ENCODE measurements at regions not wholly inside any gene's neighbourhood (a gene's known extent, or its start where the extent isn't known, plus 50 kb on each side); places are given as distances from the start of the nearest gene placed in this dataset.

DNA sequence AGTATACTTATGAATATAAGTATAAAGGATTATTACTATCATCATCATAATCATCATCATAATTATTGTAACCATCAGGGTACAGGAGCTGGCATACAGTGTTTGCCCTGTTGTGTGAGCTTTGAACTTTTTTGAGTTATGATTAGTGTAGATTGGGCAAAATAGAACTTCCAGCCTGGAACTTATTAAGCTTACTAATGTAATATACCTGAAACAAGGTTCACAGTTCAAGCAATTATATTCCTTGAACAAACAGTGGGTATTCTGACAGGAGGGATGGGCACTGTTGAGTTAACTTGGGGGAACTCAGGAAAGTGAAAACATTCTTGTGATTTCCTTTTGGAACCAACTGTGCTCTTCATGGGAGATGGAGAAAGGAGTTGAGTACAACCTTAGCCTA lies 680.0 kb downstream of the DOK5 start:
- H3K4me3 Mint-ChIP-seq: no peak overlapping the region
- H3K9me3 Mint-ChIP-seq: peaks cover 21% of the 10 kb centered on the region
- peaks cover 38% of the 10 kb centered on the region for H3K4me1 Mint-ChIP-seq
- H3K27ac Mint-ChIP-seq: no peak overlapping the region
- no peaks in the 10 kb centered on the region for H3K36me3 Mint-ChIP-seq (ENCODE audit: low read depth)
- no peaks in the 10 kb centered on the region for H3K27me3 Mint-ChIP-seq (ENCODE audit: low read depth)
- TF ChIP-seq, protein P1, sequence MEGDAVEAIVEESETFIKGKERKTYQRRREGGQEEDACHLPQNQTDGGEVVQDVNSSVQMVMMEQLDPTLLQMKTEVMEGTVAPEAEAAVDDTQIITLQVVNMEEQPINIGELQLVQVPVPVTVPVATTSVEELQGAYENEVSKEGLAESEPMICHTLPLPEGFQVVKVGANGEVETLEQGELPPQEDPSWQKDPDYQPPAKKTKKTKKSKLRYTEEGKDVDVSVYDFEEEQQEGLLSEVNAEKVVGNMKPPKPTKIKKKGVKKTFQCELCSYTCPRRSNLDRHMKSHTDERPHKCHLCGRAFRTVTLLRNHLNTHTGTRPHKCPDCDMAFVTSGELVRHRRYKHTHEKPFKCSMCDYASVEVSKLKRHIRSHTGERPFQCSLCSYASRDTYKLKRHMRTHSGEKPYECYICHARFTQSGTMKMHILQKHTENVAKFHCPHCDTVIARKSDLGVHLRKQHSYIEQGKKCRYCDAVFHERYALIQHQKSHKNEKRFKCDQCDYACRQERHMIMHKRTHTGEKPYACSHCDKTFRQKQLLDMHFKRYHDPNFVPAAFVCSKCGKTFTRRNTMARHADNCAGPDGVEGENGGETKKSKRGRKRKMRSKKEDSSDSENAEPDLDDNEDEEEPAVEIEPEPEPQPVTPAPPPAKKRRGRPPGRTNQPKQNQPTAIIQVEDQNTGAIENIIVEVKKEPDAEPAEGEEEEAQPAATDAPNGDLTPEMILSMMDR (IDR thresholded peaks at IDR 0.05; ENCODE audit: unreplicated experiment in 3 of 3): no peak

DNA sequence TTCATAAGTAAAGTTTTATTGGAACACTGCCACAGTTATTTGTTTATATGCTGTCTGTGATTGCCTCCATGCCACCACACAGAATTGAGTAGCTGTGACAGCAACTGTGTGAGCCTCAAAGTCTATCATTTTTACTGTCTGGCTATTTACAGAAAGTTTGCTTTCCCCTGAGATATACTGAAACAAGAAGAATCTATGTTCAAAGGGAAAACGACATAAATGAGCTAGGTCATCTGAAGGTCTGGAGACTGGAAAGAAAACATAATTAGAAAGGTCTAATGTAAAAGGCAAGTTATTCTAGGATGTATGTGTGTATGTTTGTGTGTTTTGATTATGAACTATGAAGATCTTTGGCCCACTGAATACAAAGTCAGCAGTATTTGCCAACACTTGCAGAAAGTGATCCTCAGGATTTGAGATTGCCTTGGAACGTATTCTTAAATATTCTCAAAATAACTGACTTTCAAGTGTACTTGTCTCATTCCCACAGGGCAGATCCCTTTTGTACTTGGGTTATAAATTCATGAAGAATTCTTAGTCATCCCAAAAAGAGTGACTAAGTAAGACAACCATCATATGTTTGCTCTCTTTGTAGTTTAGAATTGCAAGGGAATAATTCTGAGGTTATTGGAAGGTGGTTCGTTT lies 677.7 kb downstream of the DOK5 start:
- no peaks in the 10 kb centered on the region for H3K36me3 Mint-ChIP-seq (ENCODE audit: low read depth)
- TF ChIP-seq, protein P1 (IDR thresholded peaks at IDR 0.05; ENCODE audit: unreplicated experiment in 3 of 3): no peak
- H3K4me3 Mint-ChIP-seq: no peak overlapping the region
- peak overlapping the region; percentile 74 to 88 (median 83) for H3K27ac Mint-ChIP-seq
- H3K9me3 Mint-ChIP-seq: peaks cover 16% of the 10 kb centered on the region
- H3K4me1 Mint-ChIP-seq: peaks cover 28% of the 10 kb centered on the region
- no peaks in the 10 kb centered on the region for H3K27me3 Mint-ChIP-seq (ENCODE audit: low read depth)

DNA sequence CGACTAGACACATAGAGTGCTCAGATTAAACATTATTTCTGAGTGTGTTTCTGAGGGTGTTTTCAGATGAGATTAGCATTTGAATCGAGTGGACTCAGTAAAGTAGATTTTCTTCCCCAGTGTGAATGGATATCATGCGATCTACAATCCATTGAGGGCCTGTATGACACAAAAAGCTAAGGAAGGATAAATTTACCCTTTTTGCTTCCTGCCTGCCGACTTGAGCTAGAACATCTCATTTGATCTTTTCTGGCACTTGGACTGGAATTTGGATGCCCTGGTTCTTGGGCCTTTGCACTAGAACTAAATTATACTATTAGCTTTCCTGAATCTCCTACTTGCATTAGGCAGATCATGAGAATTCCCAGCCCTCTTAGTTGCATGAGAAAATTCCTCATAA lies 675.8 kb downstream of the DOK5 start:
- Mint-ChIP-seq H3K36me3 (ENCODE audit: low read depth) (no peaks in the 10 kb centered on the region), H3K9me3 (peaks cover 6% of the 10 kb centered on the region)

DNA sequence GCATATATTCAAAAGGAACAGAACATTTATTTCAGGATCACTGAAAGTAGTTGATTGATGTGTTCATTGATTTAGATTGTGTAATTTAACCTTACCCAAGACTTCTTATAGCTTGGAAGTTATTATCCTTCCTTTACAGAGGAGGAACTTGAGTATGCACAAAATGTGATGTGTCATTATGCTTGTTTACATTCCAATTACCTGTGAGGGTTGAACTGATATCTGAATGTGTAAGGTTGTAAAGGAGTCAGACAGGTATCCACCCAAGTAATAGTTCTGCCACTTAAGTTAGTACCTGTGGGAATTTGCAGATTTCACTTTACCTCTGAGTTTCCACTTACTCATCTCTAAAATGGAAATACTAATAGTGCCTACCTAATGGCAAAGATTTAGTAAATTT lies 668.2 kb downstream of the DOK5 start:
- Mint-ChIP-seq H3K27ac (no peak overlapping the region), H3K9me3 (peaks cover 4% of the 10 kb centered on the region), H3K4me3 (no peak overlapping the region), H3K27me3 (ENCODE audit: low read depth) (no peaks in the 10 kb centered on the region), H3K4me1 (peaks cover 12% of the 10 kb centered on the region), H3K36me3 (ENCODE audit: low read depth) (no peaks in the 10 kb centered on the region)
- TF ChIP-seq, protein P1 (IDR thresholded peaks at IDR 0.05; ENCODE audit: unreplicated experiment in 3 of 3): no peak

More for the DNA sequence above, 675.8 kb downstream of the DOK5 start:
- no peak overlapping the region for H3K4me3 Mint-ChIP-seq
- H3K27me3 Mint-ChIP-seq (ENCODE audit: low read depth): no peaks in the 10 kb centered on the region
- peak overlapping the region in 2 of 3 experiments; percentile 26 to 88 for H3K27ac Mint-ChIP-seq
- H3K4me1 Mint-ChIP-seq: peaks cover 28% of the 10 kb centered on the region
- TF ChIP-seq, protein P1 (IDR thresholded peaks at IDR 0.05; ENCODE audit: unreplicated experiment in 3 of 3): no peak

DNA sequence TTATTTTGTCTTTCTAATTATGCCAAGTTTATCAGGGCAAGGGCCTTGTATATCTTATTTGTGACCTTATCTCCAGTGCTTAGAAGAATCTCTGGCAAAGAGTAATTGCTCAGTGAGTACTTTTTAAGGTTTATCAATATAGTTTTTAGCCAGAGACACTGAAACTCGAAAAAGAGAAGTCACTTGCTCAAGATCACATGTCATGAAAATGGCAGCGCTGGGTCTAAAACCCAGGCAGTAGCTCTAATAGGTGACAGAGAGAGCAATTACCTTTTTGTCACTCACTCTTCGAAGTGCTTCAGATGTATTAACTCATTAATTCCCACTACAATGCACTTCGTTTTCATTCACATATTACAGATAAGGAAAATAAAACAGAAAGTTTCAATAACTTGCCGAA lies 667.5 kb downstream of the DOK5 start:
- Mint-ChIP-seq H3K4me3 (no peak overlapping the region), H3K36me3 (ENCODE audit: low read depth) (no peaks in the 10 kb centered on the region), H3K4me1 (peaks cover 12% of the 10 kb centered on the region), H3K9me3 (peaks cover 4% of the 10 kb centered on the region), H3K27ac (no peak overlapping the region), H3K27me3 (ENCODE audit: low read depth) (no peaks in the 10 kb centered on the region)
- TF ChIP-seq, protein P1 (IDR thresholded peaks at IDR 0.05; ENCODE audit: unreplicated experiment in 3 of 3): no peak

DNA sequence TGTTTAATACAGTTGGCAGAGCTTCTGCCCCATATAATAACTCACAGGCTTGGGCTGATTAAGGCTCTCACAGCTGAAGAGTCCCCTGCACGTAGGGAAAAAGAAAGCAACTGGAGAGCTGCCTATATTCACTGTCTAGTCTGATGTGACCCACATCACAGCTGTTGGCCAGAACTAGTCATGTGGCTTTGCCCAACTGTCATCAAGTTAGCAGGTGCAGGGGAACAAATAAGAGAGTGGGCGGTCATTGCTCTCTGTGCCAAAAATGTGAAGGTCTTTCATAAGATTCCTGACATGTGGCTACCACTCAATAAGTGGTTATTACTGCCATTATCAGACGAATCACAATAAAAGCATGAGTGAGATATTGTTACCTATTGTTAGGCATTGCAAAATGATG lies 665.2 kb downstream of the DOK5 start:
- Mint-ChIP-seq H3K36me3 (ENCODE audit: low read depth) (no peaks in the 10 kb centered on the region), H3K9me3 (peaks cover 4% of the 10 kb centered on the region), H3K4me3 (peak overlapping the region in 1 of 3 experiments; percentile 17), H3K4me1 (peaks cover 21% of the 10 kb centered on the region), H3K27ac (peak overlapping the region in 2 of 3 experiments; percentile 11 to 29), H3K27me3 (ENCODE audit: low read depth) (no peaks in the 10 kb centered on the region)
- TF ChIP-seq, protein P1 (IDR thresholded peaks at IDR 0.05; ENCODE audit: unreplicated experiment in 3 of 3): no peak
